Fibroblast of skin of scalp (primary cell): ENCODE measurements at regions not wholly inside any gene's neighbourhood (a gene's known extent, or its start where the extent isn't known, plus 50 kb on each side); places are given as distances from the start of the nearest gene placed in this dataset.

Experiments
- DNase-seq: peaks from one replicate; pipeline ENCODE4 v3.0.0-alpha.2; 2013

- no peak for DNase-seq
These were observed 834.9 kb downstream of the OLFM4 start for GRCh38 chr13:53863520-53863919.

GRCh38 chr13:53873558-53873957 lies 844.9 kb downstream of the OLFM4 start:
- no peak for DNase-seq

DNA sequence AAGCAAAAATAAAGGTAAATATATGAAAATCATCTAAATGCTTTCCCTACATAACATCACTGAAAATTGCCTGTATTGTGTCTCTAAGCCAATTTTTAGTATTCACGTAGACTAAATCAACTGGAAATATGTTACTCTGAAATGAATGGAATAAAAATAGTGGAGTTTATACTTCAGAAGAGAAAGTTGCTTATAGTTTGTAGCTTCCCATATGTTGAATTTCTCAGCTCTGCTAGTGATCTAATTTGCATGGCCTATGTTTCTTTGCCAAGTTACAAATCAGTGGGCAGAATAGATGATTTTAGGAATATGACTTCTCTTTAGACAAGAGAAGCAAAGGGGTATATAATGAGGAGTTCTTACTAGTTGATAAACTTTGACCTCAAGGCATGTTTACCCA lies 850.2 kb downstream of the OLFM4 start:
- DNase-seq: no peak

DNA sequence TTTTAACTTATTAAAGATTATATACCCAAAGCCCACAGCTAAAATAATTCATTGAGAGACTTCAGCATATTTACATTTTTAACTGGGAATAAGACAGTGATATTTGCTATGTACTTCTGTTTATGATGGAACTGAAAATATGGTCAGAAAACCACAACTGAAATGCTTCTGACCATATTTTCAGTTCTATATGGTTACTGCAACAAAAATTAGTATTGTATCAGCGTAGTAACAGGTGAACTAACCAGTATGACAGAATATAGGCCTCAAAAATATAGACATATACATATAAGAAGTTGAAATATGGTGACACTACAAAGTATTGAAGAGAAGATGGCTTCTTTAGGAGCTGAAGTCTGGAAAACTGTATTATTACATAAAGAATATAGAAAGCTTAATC lies 857.4 kb downstream of the OLFM4 start:
- DNase-seq: no peak

DNA sequence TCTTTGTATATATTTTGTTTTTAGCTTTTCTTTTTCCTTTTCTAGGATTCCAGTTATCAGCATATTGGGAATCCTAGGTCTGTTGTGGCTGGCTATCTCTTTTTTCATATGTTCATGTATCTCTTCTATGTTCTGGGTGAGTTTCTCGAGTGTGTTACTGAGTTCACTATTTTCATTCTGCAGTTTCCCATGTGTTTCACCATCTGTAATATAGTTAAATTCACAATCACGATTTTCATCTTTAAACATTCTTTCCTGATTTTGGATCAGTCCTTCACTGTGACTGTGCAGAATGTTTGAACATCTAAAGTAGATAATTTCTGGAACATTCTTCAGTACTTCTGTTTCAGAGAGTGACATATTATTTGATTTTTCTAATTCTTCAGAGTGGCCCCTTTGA lies 862.1 kb downstream of the OLFM4 start:
- DNase-seq: no peak

- no peak for DNase-seq
These were observed 873.0 kb downstream of the OLFM4 start for GRCh38 chr13:53901593-53901992.

DNA sequence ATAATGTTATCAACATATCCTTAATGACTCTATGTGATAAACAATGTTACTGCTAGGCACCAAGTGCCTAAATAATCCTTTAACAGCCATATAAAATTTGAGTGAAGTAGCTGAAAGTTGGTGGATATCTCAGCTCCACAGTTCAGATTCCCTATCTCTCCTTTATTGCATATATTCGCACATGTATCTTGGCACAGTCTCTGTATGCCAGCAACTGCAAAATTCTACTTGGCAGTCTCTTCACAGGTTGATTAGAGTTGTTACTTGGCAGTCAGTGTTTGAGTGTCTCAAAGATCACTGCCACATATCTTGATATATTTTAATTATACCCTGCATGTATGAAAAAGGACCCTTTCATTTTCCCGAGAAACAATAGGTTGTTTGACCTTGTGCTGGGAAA lies 879.3 kb downstream of the OLFM4 start:
- DNase-seq: no peak

- no peak for DNase-seq
These were observed 892.3 kb downstream of the OLFM4 start for GRCh38 chr13:53920916-53921315.

GRCh38 chr13:53921473-53921872 lies 892.9 kb downstream of the OLFM4 start:
- no peak for DNase-seq

DNA sequence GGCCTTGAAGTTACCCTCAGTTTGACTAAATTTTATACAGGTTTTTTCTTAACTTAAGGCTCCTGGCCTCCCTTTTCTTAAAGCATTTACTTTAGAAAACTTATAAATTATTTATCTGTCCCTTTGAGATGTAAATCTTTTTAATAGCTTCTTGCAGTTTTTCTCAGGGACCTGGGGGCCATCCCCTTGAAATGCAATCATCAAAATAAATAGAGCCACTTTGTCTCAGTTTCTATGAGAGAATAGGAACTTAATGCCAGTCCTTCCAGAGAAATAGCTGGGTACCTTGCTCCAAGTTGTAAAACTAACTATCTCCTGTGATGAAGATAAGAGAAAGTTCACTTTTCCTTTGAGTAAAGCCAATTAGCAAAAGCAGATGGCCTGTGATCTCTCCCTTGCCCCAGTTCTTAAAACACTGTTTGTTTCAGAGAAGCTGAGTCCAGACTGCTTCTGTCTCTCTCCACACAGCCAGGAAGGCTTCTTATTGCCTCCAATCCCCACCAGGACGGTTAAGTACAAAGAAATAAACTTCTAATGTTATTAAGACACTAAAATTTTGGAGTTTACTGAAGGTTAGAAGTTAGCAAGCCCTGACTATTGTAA lies 913.1 kb downstream of the OLFM4 start:
- DNase-seq: no peak

DNA sequence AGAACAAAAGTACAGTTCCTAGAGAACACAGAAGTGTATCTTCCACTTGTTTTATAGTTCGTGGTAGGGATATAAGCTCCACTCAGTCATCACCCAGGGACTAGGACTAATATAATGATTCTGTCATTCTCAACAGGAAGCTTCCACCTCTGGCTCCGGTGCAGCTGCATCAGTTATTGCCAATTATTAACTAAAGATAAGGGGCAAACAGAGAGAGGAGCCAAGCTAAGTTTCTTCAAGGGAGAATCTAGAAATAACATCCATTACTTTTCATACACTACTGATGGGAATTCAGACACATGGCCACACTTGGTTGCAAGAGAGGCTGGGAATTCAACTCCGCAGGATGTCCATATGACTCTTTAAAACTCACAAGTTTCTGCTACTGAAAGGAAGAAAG lies 917.9 kb downstream of the OLFM4 start:
- no peak for DNase-seq

GRCh38 chr13:53953183-53953582 lies 924.6 kb downstream of the OLFM4 start:
- no peak for DNase-seq
